GM12892 (cell line): ENCODE measurements at regions not wholly inside any gene's neighbourhood (a gene's known extent, or its start where the extent isn't known, plus 50 kb on each side); places are given as distances from the start of the nearest gene placed in this dataset.

Experiments used
- DNase-seq: peaks from one replicate; pipeline ENCODE4 v3.0.0; 2011; ENCODE audit not compliant: insufficient read length
- FAIRE-seq: peaks from 2 replicates; lab custom pipeline; 2011; peaks lifted over from hg19 to GRCh38; lab: Jason Lieb, UNC
- POLR2A ChIP-seq: IDR thresholded peaks from 2 replicates; pipeline ENCODE4 v1.6.1; 2011; ENCODE audit warnings: low read depth, low read length, control low read depth
- POLR2AphosphoS5 ChIP-seq: IDR thresholded peaks from 2 replicates; pipeline ENCODE4 v1.6.1; 2011; ENCODE audit warnings: low read depth, low read length, control low read depth
- TAF1 ChIP-seq: IDR thresholded peaks from 2 replicates; pipeline ENCODE4 v1.6.1; 2011; ENCODE audit warnings: low read depth, mild to moderate bottlenecking, control low read depth, low read length, borderline replicate concordance

DNA sequence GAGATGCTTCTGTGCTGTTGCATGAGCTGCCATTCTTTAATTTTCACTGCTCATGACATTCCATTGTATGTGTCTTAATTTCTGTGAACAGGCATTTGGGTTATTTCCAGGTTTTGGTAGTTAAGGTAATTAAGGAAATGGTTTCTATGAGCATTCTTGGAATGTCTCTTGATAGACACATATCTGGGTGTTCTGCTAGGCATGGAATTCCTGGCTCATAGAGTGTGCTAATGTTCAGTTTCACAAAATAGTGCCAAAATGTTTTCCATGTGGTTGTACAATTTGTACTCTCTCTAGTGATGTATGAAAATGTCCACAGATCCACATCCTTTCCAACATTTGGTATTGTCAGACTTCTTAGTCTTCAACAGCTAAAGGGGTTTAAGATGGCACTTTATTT lies 680.9 kb upstream of the SGCG start:
- TF ChIP-seq POLR2A (no peak), TAF1 (no peak), POLR2AphosphoS5 (no peak)
- DNase-seq = no peak
- no peak for FAIRE-seq

DNA sequence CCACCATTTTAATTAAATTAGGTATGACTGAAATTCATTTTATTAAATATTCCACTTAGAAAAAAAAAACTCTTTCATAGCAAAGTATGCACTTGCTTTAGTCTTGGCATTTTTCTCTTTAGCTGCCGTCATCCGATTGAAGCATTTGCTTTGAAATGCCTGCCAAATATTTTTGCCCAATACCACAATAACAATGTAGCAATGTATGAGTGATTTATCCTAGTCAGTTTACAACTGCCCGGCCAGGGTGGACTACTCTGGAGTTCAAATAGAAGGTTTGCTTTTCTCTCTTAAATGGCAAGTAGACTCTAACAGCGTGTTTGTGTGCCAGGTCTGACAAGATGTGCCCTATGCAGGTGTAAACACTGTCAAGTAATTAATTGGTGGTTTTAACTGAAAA lies 675.3 kb upstream of the SGCG start:
- FAIRE-seq (no peak), DNase-seq (no peak)
- TF ChIP-seq POLR2AphosphoS5 = no peak
- no peak for TF ChIP-seq TAF1
- no peak for TF ChIP-seq POLR2A

DNA sequence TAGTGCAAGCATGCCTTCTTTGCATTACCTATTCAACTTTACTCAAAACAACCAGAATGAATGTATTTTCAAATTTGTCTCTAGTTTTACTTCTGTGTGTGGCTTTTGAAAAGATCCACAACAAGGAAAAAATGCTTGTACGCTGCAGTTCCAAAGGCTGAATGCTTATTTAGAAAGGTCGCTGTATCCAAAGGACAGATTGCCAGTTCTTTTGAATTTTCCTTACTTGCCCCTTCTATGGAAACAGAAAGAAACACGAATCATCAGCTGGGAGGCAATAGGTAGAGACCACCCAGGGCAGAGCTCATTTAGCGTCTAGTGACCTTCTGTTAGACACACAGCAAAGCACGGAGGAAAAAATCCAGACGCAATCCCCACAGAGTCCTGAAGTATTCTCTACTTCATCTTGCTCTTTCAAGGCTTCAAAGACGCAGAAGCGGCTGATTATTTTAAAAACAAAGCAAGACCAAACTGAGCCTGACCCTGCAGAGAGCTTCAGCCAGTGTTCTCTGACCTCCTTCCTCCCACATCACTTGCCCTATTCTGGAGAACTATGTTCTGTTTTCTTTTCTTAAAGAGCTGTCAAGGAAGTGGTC lies 674.6 kb upstream of the SGCG start:
- no peak for TF ChIP-seq TAF1
- TF ChIP-seq POLR2A = no peak
- TF ChIP-seq POLR2AphosphoS5 = no peak
- DNase-seq (no peak), FAIRE-seq (no peak)

DNA sequence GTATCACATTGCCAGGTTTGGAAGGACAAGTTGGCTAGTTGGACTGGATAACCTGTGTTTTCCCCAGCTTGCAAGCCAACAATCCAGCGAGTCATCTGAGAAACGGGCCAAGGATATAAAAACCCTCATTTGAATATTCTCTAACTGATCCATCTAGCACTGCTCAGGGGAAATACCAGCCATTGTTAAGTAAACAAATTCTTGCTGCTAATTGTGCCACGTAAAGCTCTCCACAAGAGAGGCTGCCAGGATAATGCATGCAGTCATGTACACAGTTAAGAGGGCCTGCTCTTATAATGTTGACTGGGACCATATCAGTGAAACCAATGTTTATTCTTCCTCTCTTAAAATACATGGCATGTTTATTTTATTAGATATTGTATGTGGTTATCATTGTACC lies 663.2 kb upstream of the SGCG start:
- DNase-seq (no peak), FAIRE-seq (no peak)
- TF ChIP-seq POLR2A (no peak), TAF1 (no peak), POLR2AphosphoS5 (no peak)

DNA sequence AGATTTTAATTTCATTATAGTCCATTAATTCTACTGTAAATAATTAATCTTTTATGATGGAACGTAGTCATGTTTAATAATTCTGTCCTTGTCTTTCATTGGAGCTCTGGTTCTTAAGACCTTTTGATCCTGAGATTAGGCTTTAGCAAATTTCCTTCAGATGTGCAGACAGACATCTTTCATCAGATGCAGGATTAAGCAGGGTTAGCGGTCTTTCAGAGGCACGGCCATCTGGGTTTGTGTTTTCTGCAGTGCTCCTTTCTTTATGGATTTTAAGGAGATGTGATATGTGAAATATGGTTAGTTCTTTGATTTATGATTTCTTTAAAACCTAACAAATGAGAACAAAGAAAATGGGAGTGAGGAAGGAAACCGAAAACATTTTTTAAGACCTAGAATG lies 643.9 kb upstream of the SGCG start:
- no peak for TF ChIP-seq POLR2A
- TF ChIP-seq TAF1 = no peak
- TF ChIP-seq POLR2AphosphoS5 = no peak
- no peak for FAIRE-seq
- DNase-seq = no peak

DNA sequence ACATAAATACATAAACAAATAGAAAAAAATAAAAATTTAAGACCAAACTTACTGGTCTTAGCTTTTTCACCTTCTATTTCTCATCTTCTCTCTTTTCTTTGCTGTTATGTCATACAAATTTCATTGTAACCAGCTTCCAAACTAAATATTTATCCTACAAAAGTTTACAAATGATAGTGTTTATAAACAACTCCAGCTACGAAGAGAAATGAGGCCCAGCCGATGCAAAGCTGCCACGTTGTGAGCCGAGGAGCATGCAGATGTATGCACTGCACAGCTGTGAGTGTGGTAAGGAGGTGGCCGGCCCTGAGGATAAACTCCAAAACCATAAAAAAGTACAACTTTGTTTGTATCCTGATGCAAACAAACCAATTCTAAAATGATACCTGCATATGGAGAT lies 642.4 kb upstream of the SGCG start:
- no peak for TF ChIP-seq POLR2A
- DNase-seq (no peak), FAIRE-seq (no peak)

DNA sequence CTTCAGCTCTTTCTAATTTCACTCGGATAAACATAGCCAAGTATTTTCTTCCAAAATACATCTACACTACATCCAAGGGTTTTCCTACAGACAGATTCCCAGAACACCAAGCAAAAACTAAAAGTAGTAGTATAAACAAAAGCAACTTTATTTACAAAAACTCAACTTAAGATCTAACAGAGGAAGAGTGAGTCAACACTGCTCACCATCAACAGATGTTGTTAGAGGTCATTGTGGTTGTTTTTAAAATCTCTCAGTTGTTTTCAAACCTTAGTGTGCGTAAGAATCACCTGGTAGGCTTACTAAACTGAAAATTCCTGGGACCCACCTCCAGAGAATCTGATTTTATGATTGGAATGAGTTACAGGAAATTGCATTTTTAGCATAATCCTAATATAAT lies 631.7 kb upstream of the SGCG start:
- DNase-seq = no peak
- no peak for FAIRE-seq
- no peak for TF ChIP-seq TAF1
- TF ChIP-seq POLR2A = no peak
- TF ChIP-seq POLR2AphosphoS5 = no peak

DNA sequence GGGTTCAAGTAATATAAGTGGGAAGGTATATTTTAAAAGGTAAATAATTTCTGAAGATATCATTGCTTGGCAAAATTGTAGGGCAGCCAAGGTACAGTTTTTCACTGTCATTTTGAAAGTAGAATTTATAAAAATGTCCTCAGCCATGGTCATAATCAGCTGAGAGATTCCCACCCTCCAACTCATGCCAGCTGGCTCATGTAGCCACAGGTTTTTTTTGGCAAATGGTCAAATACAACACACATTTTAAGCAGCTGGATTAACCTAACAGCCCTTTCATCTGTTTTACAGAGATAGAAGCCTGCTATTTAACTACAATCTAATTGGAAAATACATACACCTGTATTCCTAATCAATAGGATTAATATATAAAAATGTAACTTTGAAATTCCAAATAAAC lies 619.2 kb upstream of the SGCG start:
- DNase-seq (no peak), FAIRE-seq (no peak)
- TF ChIP-seq POLR2A = no peak
- TF ChIP-seq POLR2AphosphoS5 = no peak
- no peak for TF ChIP-seq TAF1

DNA sequence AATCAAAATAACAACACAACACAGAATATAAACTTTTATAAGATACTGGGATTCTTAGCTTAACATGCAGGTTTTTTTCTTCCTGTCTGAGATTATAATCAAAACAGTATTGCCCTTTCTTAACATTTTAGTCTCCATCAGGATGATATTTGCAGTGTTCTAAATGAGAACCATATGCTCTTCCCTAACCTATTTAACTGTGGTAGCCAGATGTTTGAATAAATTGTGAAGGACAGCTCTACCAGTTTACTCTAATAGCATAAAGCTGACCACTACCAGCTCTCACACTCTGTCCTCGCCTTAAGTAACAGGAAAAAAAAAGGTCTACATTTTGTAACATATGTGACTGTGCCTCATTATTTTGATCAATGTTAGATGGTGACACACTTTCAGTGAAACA lies 618.7 kb upstream of the SGCG start:
- DNase-seq (no peak), FAIRE-seq (no peak)
- TF ChIP-seq POLR2AphosphoS5 = no peak
- TF ChIP-seq TAF1 = no peak
- TF ChIP-seq POLR2A = no peak

DNA sequence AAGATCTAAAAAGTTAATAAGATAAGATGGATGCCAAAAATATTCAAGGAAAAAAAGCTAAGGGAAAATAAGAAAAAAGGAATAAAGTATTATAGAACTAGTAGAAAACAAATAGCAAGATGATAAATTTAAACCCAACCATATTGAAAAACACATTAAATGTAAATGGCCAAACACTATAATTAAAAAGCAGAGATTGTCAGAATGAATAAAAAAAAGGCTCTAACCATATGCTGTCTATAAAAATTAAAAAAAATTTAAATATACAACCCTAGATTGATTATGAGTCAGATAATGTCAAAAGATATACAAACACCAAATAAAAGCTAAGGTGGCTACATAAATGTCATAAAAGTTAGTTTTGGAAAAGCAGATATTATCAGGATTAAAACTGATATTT lies 617.5 kb upstream of the SGCG start:
- no peak for FAIRE-seq
- no peak for TF ChIP-seq POLR2AphosphoS5
- no peak for TF ChIP-seq POLR2A
- TF ChIP-seq TAF1 = no peak
- DNase-seq = no peak

DNA sequence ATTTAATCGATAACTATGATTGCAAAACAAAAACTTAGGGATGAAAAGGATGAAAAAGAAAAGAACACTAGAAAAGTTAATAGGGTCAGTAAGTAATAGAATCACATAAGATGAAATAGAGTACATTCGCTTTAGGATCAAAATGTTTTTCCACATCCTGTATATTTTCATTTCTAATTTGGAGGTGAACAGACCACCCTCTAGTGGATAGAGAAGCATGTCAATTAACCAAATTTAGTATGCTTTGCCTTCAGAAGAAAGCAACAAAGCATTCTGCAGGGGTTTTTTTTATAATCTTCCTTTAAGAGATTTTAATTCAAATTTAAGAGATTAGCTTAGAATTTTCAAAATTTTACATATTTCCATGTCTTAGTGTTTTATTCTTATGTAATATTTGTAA lies 611.0 kb upstream of the SGCG start:
- DNase-seq (no peak), FAIRE-seq (no peak)
- TF ChIP-seq POLR2A = no peak

DNA sequence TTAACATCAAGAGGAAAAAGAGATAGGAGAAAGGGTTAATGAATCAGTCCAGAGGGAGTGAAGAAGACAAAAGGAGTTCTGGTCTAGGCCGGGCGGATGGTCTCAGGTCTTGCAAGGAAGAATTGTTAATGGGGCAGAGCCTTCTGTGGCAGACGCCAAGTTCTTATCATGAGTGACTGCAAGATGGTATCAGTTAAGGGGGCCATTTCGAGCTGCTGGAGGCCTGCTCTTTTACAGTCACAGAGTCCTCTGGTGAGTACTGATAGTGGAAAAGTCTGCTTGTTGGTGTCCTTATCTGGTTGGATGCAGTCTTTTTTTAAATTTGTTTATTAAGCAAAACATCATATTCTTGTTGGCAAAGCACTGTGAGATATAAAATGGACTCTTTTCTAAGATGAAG lies 590.9 kb upstream of the SGCG start:
- no peak for FAIRE-seq

DNA sequence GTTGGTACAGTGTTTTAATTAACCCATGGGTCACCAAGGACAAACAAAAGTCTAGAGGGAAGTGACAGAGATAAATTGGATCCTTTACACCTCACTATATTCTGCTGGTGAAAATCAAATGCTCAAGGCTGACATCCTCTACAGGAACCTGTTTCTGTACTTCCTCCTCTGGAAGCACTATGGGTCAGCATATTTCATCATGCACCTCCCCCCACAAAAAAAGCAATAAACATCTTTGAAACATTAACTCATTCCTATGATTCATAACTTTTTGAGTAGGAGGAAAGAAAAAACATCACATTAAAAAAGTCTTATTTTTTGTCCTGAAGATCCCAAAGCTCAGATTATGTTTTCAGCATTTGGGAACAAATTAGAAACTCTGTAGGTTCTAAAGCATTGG lies 588.3 kb upstream of the SGCG start:
- no peak for TF ChIP-seq POLR2AphosphoS5
- TF ChIP-seq POLR2A = no peak
- TF ChIP-seq TAF1 = no peak
- DNase-seq = no peak
- no peak for FAIRE-seq

More for the DNA sequence above, 590.9 kb upstream of the SGCG start:
- TF ChIP-seq POLR2A (no peak), POLR2AphosphoS5 (no peak), TAF1 (no peak)
- DNase-seq = no peak
